ENCODE measurements at regions not wholly inside any gene's neighbourhood (a gene's known extent, or its start where the extent isn't known, plus 50 kb on each side); places are given as distances from the start of the nearest gene placed in this dataset.

DNA sequence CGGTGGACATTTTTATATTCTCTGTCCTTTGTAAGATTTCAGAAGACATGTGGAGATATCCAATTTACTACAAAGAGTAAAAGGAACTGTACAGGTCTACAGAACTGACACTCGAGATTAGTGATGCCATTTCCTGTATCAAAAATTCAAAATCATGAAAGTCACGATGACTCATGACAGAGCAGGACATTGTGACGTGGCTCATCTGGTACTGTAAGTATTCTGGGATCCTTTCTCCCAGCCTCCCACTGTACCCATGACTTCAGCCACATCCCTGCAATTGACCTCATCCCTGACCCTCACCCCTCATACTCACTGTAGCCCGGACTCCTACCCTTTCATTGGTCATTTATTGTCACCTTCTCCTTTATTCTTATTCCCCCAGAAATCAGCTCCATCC, 736.5 kb downstream of the EPHA4 start:
- Histone ChIP-seq H3K4me1 (no peaks in the 10 kb centered on the region), H3K9me3 (no peaks in the 10 kb centered on the region), H3K36me3 (no peaks in the 10 kb centered on the region), H3K27me3 (no peaks in the 10 kb centered on the region), H3K27ac (no peak overlapping the region), H3K4me3 (no peak overlapping the region)
- TF ChIP-seq CTCF (IDR thresholded peaks at IDR 0.05) = no peak
- TF ChIP-seq POLR2A (IDR thresholded peaks at IDR 0.05) = no peak
- no peak for DNase-seq
- intact Hi-C loops (cut with DNase I; ENCODE audit: low total_unique reads) = no loop called here

GRCh38 chr2:220837226-220837625, 734.9 kb downstream of the EPHA4 start:
- Histone ChIP-seq H3K4me3 (no peak overlapping the region), H3K36me3 (no peaks in the 10 kb centered on the region), H3K9me3 (no peaks in the 10 kb centered on the region), H3K27me3 (no peaks in the 10 kb centered on the region), H3K27ac (no peak overlapping the region), H3K4me1 (no peaks in the 10 kb centered on the region)
- no peak for TF ChIP-seq CTCF (IDR thresholded peaks at IDR 0.05)
- TF ChIP-seq POLR2A (IDR thresholded peaks at IDR 0.05) = no peak
- intact Hi-C loops (cut with DNase I; ENCODE audit: low total_unique reads) = no loop called here
- no peak for DNase-seq

GRCh38 chr2:220842901-220843665, 729.0 kb downstream of the EPHA4 start:
- H3K36me3 ChIP-seq = no peaks in the 10 kb centered on the region
- H3K4me3 ChIP-seq = no peak overlapping the region
- H3K27ac ChIP-seq = no peak overlapping the region
- no peaks in the 10 kb centered on the region for H3K27me3 ChIP-seq
- intact Hi-C loops (cut with DNase I; ENCODE audit: low total_unique reads) = no loop called here
- no peak for DNase-seq
- no peaks in the 10 kb centered on the region for H3K4me1 ChIP-seq
- no peaks in the 10 kb centered on the region for H3K9me3 ChIP-seq
- TF ChIP-seq CTCF (IDR thresholded peaks at IDR 0.05) (no peak), POLR2A (IDR thresholded peaks at IDR 0.05) (no peak)

- Histone ChIP-seq H3K36me3 (no peaks in the 10 kb centered on the region), H3K27me3 (no peaks in the 10 kb centered on the region), H3K9me3 (no peaks in the 10 kb centered on the region), H3K27ac (no peak overlapping the region), H3K4me3 (no peak overlapping the region), H3K4me1 (no peaks in the 10 kb centered on the region)
- no peak for DNase-seq
- no peak for TF ChIP-seq CTCF (IDR thresholded peaks at IDR 0.05)
- no peak for TF ChIP-seq POLR2A (IDR thresholded peaks at IDR 0.05)
- intact Hi-C loops (cut with DNase I; ENCODE audit: low total_unique reads) = no loop called here
Measured at GRCh38 chr2:220845766-220846273, 726.3 kb downstream of the EPHA4 start.

DNA sequence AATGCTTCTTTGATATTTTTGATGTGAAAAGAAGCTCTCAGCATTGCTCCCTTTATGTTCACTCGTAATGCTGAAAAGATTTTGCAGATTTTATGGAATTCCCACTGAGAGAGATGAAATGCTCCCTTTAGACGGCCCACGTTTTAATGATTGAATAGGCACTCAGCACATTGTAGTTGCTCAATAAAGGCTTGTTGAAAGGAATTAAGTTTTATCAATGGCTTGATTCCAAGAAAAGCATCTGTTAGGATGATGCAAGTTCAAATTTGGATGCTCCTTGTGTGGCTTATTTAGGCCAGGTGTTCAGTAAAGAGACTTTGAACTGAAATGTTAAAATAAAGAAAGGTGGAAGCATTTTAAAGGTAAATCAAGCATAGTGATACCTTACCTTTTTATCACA, 725.1 kb downstream of the EPHA4 start:
- Histone ChIP-seq H3K27ac (no peak overlapping the region), H3K4me3 (no peak overlapping the region), H3K36me3 (no peaks in the 10 kb centered on the region), H3K4me1 (no peaks in the 10 kb centered on the region), H3K9me3 (no peaks in the 10 kb centered on the region), H3K27me3 (no peaks in the 10 kb centered on the region)
- DNase-seq = no peak
- intact Hi-C loops (cut with DNase I; ENCODE audit: low total_unique reads) = no loop called here
- TF ChIP-seq CTCF (IDR thresholded peaks at IDR 0.05) = no peak
- TF ChIP-seq POLR2A (IDR thresholded peaks at IDR 0.05) = no peak
